Small intestine (tissue), 7 donors: ENCODE measurements at regions not wholly inside any gene's neighbourhood (a gene's known extent, or its start where the extent isn't known, plus 50 kb on each side); places are given as distances from the start of the nearest gene placed in this dataset.
"Not testable (repeated sequence)": the region's sequence is repeated elsewhere in the genome, so short reads cannot be mapped to it uniquely, and the experiment has no call there.

Experiments
- DNase-seq, 2 donors: peaks; one replicate each; pipeline versions ENCODE4 v3.0.0 to v3.0.0-alpha.2; 2013
- FAIRE-seq: peaks from 2 replicates; lab custom pipeline; 2012; peaks lifted over from hg19 to GRCh38; lab: Jason Lieb, UNC
- H3K27ac ChIP-seq, 3 donors: one replicate each; pipeline ENCODE4 v1.5.1; 2013; ENCODE audit warnings: low read length in 2 of 3, mild to moderate bottlenecking in 2 of 3, control low read depth in 1 of 3, inconsistent platforms in 1 of 3, low read depth in 1 of 3, moderate library complexity in 1 of 3
- H3K27me3 ChIP-seq, 3 donors: one replicate each; pipeline ENCODE4 v1.6.1; 2013; ENCODE audit warnings: low read length in 3 of 3, inconsistent platforms in 1 of 3; ENCODE audit not compliant: control insufficient read depth in 3 of 3, insufficient read depth in 3 of 3
- H3K36me3 ChIP-seq, 3 donors: one replicate each; pipeline ENCODE4 v1.6.1; 2013; ENCODE audit warnings: low read length in 3 of 3, inconsistent platforms in 1 of 3, low read depth in 1 of 3, mild to moderate bottlenecking in 1 of 3, moderate library complexity in 1 of 3; ENCODE audit not compliant: control insufficient read depth in 3 of 3, insufficient read depth in 2 of 3
- H3K4me1 ChIP-seq, 3 donors: one replicate each; pipeline ENCODE4 v1.6.1; 2013; ENCODE audit warnings: low read length in 2 of 3, inconsistent platforms in 1 of 3, low read depth in 1 of 3, mild to moderate bottlenecking in 1 of 3, moderate library complexity in 1 of 3; ENCODE audit not compliant: control insufficient read depth in 3 of 3, insufficient read depth in 2 of 3
- H3K4me3 ChIP-seq, 3 donors: one replicate each; pipeline ENCODE4 v1.5.1; 2013; ENCODE audit warnings: low read length in 3 of 3, control low read depth in 1 of 3, inconsistent platforms in 1 of 3, low read depth in 1 of 3, mild to moderate bottlenecking in 1 of 3, moderate library complexity in 1 of 3
- H3K9me3 ChIP-seq, 2 donors: one replicate each; pipeline ENCODE4 v1.6.1; 2013; ENCODE audit warnings: low read depth in 1 of 2, low read length in 1 of 2; ENCODE audit not compliant: control insufficient read depth in 2 of 2, insufficient read depth in 1 of 2
- WGBS, 3 donors: extraction: QIAGEN DNeasy Blood & Tissue Kit; methylation state at CpG; one replicate each; pipeline ENCODE4 v1.1.7; 2013; 5-methylcytosine and 5-hydroxymethylcytosine counted together
- donor health status: healthy with polysubstance abuse.
- donor health status: control.
- donor health status: control.
- donor health status: Bipolar disorder and iron deficiency.
- donor health status: healthy.

- Histone ChIP-seq H3K27ac (no peak overlapping the region), H3K27me3 (no peaks in the 10 kb centered on the region), H3K4me3 (no peak overlapping the region), H3K9me3 (no peaks in the 10 kb centered on the region), H3K4me1 (no peaks in the 10 kb centered on the region), H3K36me3 (no peaks in the 10 kb centered on the region)
- FAIRE-seq (no peak), DNase-seq (no peak)
Observed at GRCh38 chr2:83908750-83909149, 550.3 kb downstream of the SUCLG1 start.

GRCh38 chr2:83901317-83901716, 557.8 kb downstream of the SUCLG1 start:
- no peak overlapping the region for H3K27ac ChIP-seq
- no peaks in the 10 kb centered on the region for H3K27me3 ChIP-seq
- no peak for FAIRE-seq
- no peak overlapping the region for H3K4me3 ChIP-seq
- WGBS, 3 donors: 45 to 70% (median 54%) methylated on average over 3 of the region's 3 CpGs
- H3K36me3 ChIP-seq: no peaks in the 10 kb centered on the region
- DNase-seq: no peak
- H3K4me1 ChIP-seq: no peaks in the 10 kb centered on the region
- no peaks in the 10 kb centered on the region for H3K9me3 ChIP-seq

- no peak for FAIRE-seq
Observed at GRCh38 chr2:83900862-83901261, 558.2 kb downstream of the SUCLG1 start.

GRCh38 chr2:83899271-83899670, 559.8 kb downstream of the SUCLG1 start:
- Histone ChIP-seq H3K4me3 (no peak overlapping the region), H3K36me3 (no peaks in the 10 kb centered on the region), H3K27me3 (no peaks in the 10 kb centered on the region), H3K27ac (no peak overlapping the region), H3K4me1 (no peaks in the 10 kb centered on the region), H3K9me3 (no peaks in the 10 kb centered on the region)
- DNase-seq: no peak
- FAIRE-seq: no peak
- 85 to 95% (median 91%) methylated on average over 1 of the region's 1 CpG for WGBS, 3 donors

More at GRCh38 chr2:83900862-83901261, 558.2 kb downstream of the SUCLG1 start:
- Histone ChIP-seq H3K36me3 (no peaks in the 10 kb centered on the region), H3K27me3 (no peaks in the 10 kb centered on the region), H3K4me1 (no peaks in the 10 kb centered on the region), H3K27ac (no peak overlapping the region), H3K9me3 (no peaks in the 10 kb centered on the region), H3K4me3 (no peak overlapping the region)
- 65 to 81% (median 77%) methylated on average over 1 of the region's 1 CpG for WGBS, 3 donors
- no peak for DNase-seq

- no peak for DNase-seq
- 84 to 85% (median 84%) methylated on average over 3 of the region's 3 CpGs for WGBS, 3 donors
- no peak overlapping the region for H3K4me3 ChIP-seq
- H3K27me3 ChIP-seq: no peaks in the 10 kb centered on the region
- no peak for FAIRE-seq
- no peaks in the 10 kb centered on the region for H3K36me3 ChIP-seq
- no peaks in the 10 kb centered on the region for H3K4me1 ChIP-seq
- H3K9me3 ChIP-seq: no peaks in the 10 kb centered on the region
- H3K27ac ChIP-seq: no peak overlapping the region
Observed at GRCh38 chr2:83894976-83895375, 564.1 kb downstream of the SUCLG1 start.

GRCh38 chr2:83887757-83888156, 571.3 kb downstream of the SUCLG1 start:
- no peak for FAIRE-seq
- no peaks in the 10 kb centered on the region for H3K4me1 ChIP-seq

GRCh38 chr2:83879127-83879526, 580.0 kb downstream of the SUCLG1 start:
- FAIRE-seq: no peak
- Histone ChIP-seq H3K36me3 (no peaks in the 10 kb centered on the region), H3K4me1 (no peaks in the 10 kb centered on the region), H3K9me3 (peaks cover 0 to 41% of the 10 kb centered on the region in 2 donors), H3K27ac (no peak overlapping the region), H3K4me3 (no peak overlapping the region), H3K27me3 (no peaks in the 10 kb centered on the region)
- no peak for DNase-seq
- WGBS, 3 donors: 91 to 97% (median 92%) methylated on average over 20 of the region's 20 CpGs

More at GRCh38 chr2:83887757-83888156, 571.3 kb downstream of the SUCLG1 start:
- Histone ChIP-seq H3K27me3 (no peaks in the 10 kb centered on the region), H3K4me3 (no peak overlapping the region), H3K27ac (no peak overlapping the region), H3K9me3 (peaks cover 0 to 2% of the 10 kb centered on the region in 2 donors), H3K36me3 (no peaks in the 10 kb centered on the region)
- DNase-seq: no peak

GRCh38 chr2:83877261-83877660, 581.8 kb downstream of the SUCLG1 start:
- FAIRE-seq: not testable (repeated sequence)
- WGBS, 3 donors: 93 to 96% (median 95%) methylated on average over 17 of the region's 17 CpGs

GRCh38 chr2:83874712-83875430, 584.2 kb downstream of the SUCLG1 start:
- no peak overlapping the region for H3K4me3 ChIP-seq
- DNase-seq (no peak), FAIRE-seq (no peak)
- no peaks in the 10 kb centered on the region for H3K36me3 ChIP-seq
- H3K9me3 ChIP-seq: peaks cover 0 to 55% of the 10 kb centered on the region in 2 donors
- no peaks in the 10 kb centered on the region for H3K27me3 ChIP-seq
- no peaks in the 10 kb centered on the region for H3K4me1 ChIP-seq
- H3K27ac ChIP-seq: no peak overlapping the region
- WGBS, 3 donors: 80 to 93% (median 90%) methylated on average over 14 of the region's 14 CpGs

More at GRCh38 chr2:83877261-83877660, 581.8 kb downstream of the SUCLG1 start:
- H3K4me3 ChIP-seq, DNase-seq, H3K27ac ChIP-seq, H3K4me1 ChIP-seq, H3K27me3 ChIP-seq, H3K36me3 ChIP-seq: not testable (repeated sequence)
- peaks cover 0 to 55% of the 10 kb centered on the region in 2 donors for H3K9me3 ChIP-seq
